GM21576 (cell line): ENCODE measurements at regions not wholly inside any gene's neighbourhood (a gene's known extent, or its start where the extent isn't known, plus 50 kb on each side); places are given as distances from the start of the nearest gene placed in this dataset.

Source experiments
- ATAC-seq: cut with Tn5 transposase; IDR thresholded peaks from one replicate; pipeline ENCODE4 v1.9.1; 2021; ENCODE audit warnings: mild to moderate bottlenecking, moderate library complexity; ENCODE audit not compliant: unreplicated experiment

DNA sequence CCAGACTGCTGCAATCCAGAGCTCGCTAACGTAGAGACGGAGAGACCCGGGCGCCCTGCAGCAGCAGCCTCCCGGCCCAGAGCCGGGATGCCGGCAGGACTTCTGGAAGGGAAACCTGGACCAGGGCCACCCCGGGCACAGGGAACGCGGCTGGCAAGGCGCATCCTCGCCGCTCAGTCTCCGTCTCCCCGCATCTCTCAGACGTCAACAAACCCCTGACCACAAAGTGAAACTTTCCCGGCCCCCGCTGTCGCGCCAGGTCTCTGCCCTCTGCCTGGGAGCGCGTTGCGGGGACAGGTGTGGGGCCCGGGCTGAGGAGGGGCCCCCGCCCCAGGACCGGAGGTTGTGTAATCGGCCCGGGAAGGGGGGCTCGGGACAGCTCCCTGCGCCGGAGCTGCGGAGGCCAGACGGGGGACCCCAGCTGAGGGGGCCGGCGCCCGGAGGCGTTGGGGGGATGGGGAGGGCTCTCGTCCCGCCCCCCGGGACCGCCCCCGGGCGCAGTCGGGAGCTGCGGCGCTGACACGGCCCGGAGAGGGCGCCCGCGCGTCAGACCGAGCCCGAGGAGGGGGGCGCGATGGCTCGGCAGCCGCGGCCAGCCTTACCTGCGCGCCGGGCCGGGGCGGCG is 116.6 kb upstream of the HIVEP3 start:
- ATAC-seq = peak; percentile 54

DNA sequence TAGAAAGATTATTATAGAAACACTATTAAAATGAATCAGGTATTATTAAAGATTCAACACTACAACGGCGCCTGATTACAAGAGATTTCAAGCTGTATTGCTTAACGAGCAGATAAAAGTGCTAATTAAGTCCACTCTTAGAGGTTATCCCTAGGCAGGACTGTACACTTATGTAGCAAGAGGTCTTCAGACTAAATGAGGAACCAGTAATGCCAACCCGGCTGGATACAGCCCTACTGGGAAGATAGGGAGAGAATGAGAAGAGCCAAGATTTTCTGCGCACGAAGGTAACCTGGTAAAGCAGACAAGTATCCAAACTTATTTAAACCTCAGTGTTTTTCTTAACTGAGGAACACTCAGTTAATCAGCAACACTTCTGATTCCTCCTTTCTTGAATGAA is 115.7 kb upstream of the HIVEP3 start:
- ATAC-seq = no peak

DNA sequence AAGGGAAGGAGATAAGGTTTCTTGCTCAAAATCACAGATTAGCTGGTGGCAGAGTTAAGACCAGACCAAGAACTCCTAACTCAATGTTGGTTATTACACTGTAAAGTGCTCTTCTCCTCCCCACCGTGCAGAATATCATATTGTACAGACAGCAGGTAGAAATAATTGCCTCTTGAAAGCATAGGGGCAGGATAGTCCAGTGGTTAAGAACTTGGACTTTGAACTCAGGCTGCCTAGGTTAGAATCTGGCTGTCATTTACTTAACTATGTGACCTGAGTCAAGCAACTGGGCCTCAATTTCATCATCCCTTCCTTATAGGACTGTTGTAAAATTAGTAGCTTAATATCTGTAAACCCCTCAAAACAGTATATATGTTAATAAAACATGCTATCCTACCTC is 114.9 kb upstream of the HIVEP3 start:
- ATAC-seq = no peak

DNA sequence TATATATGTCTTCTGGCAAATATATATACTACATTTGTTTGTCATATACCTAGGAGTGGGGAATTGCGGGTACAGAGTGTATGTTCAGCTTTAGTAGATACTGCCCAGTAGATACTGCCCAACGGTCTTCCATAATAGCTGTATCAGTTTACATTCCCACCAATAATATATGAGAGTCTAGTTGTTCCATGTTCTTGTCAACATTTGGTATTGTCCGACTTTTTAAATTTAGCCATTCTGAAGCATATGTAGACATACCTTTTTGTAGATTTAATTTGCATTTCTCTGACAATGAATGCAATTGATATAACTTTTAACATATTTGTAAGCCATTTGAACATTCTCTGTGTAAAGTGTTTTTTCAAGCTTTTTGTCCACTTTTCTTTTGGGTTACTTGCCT is 99.0 kb upstream of the HIVEP3 start:
- ATAC-seq = no peak

DNA sequence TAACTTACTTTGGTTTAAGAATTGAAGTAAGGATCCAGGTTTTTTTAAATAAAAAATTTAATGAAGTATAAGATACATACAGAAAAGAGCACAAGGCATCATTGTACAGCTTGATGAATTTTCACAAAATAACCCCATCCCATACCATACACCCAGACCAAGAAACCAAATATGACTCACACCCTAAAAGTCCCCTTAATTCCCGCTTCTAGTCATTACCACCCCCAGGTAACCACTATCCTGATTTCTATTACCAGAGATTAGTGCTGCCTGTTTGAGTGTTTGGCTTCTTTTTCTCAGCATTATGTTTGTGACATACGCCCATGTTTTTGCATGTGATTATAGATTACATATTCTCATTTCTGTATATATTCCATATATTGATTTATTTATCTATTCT is 98.5 kb upstream of the HIVEP3 start:
- no peak for ATAC-seq

DNA sequence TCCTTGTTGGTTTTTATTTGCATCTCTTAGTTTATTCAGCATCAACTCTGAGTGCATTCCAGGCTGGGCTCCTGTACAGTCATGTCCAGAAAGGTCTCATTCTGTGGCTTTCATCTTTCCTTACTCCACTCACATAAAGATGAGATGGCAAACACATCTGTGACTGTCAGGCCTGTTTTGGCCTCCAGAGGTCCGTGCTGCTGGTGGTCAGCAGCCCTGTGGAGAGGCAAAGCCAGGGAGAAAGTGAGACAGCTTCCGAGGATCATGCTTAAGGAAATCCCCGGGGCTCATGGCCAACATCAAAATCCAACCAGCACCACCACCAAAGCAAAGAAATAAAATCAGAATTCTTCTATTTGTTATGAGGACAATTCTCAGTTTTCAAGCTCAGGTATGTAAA is 96.1 kb upstream of the HIVEP3 start:
- no peak for ATAC-seq

DNA sequence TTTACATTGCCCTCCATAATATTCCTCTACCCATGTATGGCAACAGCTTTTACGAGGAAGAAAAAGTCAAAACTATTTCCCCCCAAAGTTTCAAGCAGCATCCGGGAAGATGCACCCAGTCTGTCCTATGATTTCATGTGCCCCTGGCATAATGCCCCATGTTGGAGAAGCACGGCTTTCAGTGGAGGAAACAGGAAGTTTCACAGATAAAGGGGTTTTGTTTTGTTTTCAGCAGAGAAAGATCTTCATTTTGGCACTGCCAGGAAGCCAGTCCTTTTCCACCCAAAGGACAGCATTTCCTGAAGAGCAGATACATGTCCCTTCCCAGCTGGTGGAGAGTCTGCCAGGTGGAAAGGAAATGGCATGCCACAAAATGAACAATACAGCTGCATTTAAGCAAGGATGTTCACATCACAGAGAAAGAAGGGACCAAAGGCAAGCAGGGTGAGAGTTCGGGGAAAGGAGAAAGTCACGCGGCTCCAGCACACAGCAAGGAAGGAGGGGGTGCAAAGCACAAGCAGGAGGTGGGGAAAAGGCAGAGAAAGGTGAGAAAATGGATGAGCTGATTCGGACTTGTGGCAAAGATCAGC is 95.3 kb upstream of the HIVEP3 start:
- ATAC-seq = no peak

DNA sequence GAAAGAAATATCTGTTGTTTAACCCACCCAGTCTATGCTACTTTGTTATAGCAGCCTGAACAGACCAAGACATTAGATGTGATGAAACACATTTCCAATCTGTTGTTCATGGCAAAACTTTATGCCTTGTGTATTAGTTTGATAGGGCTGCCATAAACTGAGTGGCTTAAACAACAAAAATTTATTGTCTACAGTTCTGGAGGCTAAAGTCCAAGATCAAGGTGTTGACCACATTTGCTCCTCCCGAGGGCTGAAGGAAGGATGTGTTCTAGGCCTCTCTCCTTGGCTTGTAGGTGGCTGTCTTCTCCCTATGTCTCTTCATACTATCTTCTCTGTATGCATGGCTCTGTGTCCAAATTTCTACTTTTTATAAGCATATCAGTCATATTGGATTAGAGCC is 94.1 kb upstream of the HIVEP3 start:
- no peak for ATAC-seq

DNA sequence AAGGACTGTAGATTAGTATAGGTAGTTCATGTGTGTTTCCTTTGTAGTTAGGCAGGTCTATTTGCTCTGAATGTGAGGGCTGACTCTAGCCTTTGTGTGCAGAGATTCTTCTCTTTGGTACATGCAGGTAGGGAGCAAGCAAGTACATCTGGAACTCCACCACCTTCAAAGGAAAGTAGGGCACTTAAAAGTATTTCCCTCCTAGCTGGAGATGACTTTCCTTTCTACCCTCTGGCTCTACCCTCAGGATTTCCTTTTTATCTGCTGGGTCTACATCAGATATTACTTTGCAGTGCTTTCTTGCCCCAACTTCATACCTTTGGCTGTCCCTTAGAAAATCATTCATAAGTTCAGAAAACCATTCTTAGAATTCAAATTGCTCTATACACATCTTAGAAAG is 91.7 kb upstream of the HIVEP3 start:
- no peak for ATAC-seq

DNA sequence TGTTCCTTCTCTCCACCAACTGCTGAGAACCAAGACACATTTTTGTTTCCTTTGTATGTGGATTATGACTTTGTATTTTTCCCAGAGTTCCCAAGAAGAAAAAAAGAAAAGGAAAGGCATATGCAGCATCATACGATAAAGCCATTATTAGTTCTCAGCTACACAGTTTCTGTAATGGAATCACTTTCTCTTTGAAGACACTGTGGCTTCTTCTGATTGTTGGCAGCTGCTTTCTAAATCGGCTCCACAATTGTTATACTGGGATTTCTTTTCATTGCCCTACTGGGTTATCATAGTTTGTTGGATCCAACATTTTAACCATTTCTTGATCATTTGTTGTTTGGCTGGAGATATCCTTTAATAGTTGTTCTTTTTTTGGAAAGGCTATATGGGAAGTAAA is 89.5 kb upstream of the HIVEP3 start:
- ATAC-seq = no peak

DNA sequence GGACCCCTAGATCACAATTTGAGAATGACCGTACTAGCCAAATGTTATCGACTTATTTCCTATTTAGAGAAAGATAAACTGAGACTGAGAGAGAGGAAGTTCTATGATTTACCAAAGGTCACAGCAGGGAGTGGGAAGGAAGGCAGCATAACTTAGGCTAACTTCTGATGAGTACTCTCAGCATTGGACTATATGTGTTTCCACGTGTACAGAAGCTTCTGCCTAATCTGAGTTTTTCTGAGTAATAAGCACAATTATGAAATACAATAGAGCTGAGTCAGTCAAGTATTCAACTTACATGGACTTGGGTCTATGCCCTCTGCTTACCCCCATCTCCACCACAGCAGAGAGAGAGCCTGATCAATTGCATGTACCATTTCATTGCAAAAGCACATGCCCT is 88.1 kb upstream of the HIVEP3 start:
- no peak for ATAC-seq

DNA sequence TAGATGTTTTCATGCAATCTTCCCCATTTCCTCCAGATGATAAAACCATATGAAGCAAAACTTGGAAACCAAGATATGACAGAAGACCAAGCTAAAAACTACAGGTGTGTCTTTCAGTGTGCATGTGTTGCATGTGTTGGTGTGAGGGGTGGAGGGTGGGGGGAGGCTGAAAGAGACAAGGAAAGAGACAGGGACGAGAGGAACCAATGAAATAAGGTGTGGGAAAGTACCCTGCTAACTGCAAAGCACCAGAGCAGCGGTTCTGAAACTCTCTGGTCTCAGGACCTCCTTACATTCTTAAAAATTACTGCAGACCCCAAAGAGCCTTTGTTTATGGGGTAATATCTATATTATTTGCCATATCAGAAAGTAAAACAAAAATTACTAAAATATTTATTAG is 87.4 kb upstream of the HIVEP3 start:
- no peak for ATAC-seq

DNA sequence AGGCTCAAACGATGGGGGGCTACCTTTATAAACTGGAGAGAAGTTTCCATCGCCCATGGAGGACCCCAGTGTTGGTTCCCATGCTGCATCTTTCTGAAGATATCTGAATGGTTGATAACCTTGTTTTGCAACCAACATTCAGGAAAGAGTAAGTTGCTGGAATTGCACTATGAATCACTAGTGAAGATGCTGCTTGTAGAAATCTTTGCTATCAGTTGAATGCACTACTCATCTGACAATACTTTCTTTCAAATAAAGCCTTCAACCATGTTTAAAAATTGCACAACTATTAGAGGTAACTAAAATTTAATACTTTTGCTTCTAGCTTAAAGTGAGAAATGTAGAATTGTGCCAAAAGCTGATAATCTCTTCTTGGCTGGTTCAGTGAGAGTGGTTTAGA is 86.8 kb upstream of the HIVEP3 start:
- no peak for ATAC-seq

DNA sequence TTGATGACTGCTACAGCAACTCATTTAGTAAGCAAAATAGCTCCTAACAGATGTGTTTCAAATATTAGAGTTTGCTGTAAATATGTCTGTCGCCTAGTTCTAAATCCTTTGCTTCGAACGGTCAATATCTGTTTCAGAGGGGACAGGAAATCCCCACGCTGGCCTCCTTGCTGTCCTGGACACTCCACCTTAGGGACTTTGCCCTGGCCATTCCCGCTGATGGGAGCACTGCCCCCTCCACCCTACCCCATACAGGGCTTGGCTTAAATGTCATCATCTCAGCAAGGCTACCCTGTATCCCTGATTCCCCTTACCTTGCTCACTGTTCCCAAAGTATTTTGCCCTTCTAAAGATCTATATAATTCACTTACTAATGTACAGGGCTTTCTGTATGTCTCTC is 86.1 kb upstream of the HIVEP3 start:
- no peak for ATAC-seq

DNA sequence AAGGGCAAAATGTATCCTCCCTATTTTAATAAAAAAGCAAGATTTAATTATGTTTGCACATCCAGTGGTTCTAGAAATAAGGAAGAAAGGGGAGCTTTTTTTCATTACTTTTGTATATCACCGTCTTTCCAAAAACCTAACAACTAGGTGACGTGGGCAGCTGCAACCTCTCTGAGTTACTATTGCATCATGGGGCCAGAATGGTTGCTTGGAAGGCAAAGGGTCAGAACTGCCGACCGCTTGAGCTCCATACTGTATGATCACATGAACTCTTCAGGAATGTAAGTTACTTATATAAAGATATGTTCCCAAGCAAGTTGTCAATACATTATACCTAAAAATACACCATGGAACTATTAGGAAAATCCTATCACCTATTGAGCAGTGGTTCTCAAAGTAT is 85.6 kb upstream of the HIVEP3 start:
- no peak for ATAC-seq

DNA sequence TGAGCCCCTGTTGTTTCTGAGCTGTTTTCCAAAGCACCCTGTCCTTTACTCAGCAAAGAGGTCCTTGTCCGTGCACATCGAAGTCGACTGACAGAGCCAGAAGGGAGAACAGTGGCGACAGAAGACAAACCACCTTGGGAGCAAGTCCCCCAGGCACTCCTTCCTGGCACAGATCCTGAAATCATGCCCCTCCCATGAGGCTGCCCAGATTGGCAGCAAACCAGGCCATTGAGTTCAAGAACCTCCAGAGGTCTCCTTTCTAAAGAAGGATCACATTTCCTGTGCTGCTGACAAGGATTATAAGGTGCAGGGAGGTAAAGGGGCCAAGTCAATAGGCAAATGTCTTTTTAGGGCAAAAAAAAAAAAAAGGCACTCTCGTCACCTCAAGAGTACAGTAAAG is 84.7 kb upstream of the HIVEP3 start:
- ATAC-seq = no peak

DNA sequence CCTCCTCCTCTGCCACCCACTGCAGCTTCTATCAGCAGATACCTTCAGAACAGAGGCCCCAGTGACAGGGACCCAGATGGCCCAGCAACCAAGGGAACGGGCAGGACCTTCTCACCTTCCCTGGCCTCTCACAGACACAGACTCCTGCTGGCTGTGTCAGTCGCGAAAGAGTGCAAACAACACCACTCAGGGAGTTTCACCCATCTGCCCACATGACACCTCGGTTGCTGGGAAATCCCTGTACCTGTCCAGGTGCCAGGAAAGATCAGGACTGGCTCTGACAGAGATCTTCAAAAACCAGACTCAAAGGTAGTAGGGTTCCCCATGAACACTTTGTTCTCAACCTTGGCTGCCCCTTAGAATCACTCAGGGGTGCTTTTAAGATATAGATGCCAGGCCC is 83.5 kb upstream of the HIVEP3 start:
- ATAC-seq = no peak

DNA sequence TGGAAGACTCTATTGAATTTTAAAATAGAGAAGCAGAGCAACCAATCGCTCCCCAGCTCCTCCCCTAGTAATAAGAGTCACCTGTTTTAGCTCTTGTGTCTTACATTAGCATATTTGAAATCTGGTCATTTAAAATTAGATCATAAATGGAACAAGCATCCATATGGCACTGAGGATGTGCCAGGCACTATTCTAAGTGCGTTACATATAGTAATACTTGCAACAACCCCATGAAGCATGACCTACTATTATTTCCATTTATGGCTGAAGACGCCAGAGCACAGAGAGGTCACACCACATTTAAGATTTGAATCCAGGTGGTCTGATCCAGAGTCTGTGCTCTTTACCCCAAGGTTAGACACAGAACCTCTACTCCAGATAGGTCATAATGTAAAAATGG is 82.0 kb upstream of the HIVEP3 start:
- ATAC-seq = no peak

DNA sequence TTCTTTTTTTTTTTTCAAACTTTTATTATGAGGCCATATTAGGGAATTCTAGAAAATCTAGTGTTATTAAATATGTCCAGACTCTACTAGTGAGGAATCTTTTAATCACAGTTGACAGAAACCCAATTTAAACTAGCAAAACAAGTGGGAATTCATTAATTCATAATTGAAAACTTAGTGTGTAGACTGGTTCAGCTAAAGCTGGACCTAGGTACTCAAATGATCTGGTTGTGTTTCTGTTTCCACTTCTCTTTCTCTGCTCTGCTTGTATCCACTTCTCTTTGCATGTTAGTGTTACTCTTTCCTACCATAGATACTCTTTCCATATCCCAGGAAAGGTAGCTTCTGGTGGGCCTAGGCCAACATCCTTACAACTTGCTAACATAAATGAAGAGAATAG is 81.2 kb upstream of the HIVEP3 start:
- ATAC-seq = no peak

DNA sequence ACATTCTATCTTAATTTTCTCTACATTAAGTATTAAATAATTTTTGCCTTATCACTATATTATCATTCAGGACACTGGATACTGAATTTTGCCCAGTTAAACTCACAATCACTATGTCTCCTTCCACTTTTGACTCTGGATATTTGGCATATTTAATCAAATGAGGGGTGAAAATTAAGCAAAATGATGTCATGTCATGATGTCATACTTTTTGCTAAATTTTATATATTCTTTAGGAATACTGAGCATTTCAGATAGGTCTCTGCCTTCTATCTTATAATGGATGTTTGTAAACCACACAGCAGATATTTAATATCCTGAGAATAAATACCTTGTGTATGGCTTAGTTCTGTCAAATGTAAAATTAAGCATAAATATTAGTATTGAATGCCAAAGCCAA is 79.5 kb upstream of the HIVEP3 start:
- no peak for ATAC-seq

DNA sequence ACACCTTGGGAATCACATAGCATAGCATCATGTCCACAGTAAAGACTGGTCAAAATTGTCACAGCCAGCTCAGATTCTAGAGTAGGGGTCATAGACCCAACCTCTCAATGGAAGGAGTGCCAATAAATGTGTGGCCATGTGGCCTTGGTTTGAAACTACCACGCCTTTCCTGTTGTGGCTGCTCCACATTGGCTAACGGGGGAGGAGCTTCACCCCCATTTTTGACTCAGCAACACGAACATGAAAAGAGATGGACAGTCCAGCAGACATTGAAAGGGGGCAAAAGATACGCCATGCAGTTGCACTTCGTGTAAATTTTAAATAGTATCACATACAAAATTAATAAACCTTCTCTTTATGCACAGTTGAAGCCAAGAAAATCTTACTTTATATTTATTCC is 78.4 kb upstream of the HIVEP3 start:
- ATAC-seq = no peak

DNA sequence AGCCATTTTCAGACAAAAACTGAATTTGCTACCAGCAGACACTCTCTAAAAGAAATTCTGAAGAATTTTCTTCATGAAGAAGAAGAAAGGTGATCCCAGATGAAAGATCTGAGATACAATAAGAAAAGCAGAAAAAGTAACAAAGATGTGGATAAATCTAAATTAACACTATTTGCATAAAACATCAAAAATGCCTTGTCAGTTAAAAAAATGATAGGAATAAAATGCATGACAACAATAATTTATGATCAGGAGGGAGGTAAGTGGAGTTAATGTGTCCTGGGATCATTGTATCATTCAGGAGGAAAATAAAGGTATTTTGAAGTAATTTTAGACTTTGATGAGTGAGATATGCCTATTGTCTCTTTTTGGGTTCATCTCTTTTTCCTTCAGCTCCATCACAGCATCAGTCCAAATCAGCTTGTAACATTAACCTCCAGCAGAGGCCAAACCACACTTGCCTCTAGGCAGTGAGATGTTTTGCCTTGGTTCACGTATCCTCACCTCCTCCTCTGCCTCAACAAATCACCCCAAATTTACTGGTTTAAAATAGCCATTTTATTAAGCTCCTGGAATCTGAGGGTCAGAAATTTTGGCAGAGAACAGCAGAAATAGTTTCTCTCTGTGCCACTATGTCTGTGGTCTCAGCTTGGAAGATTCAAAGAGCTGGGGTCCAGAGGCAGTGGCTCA is 76.9 kb upstream of the HIVEP3 start:
- ATAC-seq = no peak
